ENCODE measurements at regions not wholly inside any gene's neighbourhood (a gene's known extent, or its start where the extent isn't known, plus 50 kb on each side); places are given as distances from the start of the nearest gene placed in this dataset.

DNA sequence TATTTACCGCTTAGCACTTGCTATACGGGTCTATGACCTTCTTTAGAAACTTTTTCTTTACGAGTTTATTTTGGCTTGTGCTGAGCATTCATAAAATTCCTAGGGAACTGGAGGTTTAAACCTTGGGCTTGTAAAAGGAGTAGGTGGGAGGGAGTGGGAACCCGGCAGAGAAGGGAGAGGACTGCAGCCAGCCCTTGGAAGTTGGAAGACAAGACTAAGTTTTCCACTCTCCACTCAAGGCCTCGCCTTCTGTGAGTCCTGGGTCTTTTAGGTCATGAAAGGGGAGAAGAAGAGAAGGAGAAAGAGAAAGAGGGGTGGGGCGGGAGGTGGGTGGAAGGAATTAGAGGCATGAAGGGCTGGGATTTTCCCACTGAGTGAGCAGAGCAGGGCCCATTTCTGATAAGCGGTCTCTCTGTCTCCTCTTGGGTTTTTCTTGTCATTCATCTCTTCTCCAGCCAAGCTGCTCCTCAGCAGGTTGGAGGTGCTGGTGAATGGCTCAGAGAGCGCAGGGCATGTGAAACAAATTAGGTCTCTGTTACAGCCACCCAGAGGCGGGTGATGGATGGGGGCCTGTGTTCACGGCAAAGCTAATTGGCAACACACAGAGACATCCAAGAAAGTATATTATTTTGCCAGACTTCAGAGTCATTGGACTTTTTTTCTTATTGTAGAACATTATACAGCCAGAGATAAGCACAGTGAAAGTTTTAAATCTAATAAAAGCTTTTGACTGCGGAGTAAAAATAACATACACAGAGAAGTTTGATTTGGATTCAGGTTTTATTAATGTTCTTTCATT, 247.3 kb downstream of the FOXD2 start:
- Histone ChIP-seq H3K4me3 (no peak overlapping the region), H3K79me2 (replicated peaks; ENCODE audit: insufficient read depth) (no peaks in the 10 kb centered on the region), H3K27ac (ENCODE audit: low read depth) (no peak overlapping the region), H3F3A (replicated peaks; ENCODE audit: low read depth) (no peaks in the 10 kb centered on the region), H3K36me3 (ENCODE audit: insufficient read depth) (no peaks in the 10 kb centered on the region), H4K20me1 (replicated peaks; ENCODE audit: insufficient read depth) (no peaks in the 10 kb centered on the region), H2AFZ (no peak overlapping the region), H3K4me2 (no peak overlapping the region), H3K9me2 (ENCODE audit: insufficient read depth) (no peaks in the 10 kb centered on the region), H3K4me1 (ENCODE audit: insufficient read depth) (peaks cover 39% of the 10 kb centered on the region), H3K27me3 (ENCODE audit: insufficient read depth) (no peaks in the 10 kb centered on the region)
- TF ChIP-seq CREB1 (CRISPR knock-in tag; IDR thresholded peaks at IDR 0.05; ENCODE audit: low read depth) (no peak), STAT1 (IDR thresholded peaks at IDR 0.05; ENCODE audit: unreplicated experiment) (no peak), ZNF331 (CRISPR knock-in tag; IDR thresholded peaks at IDR 0.05; ENCODE audit: low read depth) (no peak), JUNB (IDR thresholded peaks at IDR 0.05; ENCODE audit: unreplicated experiment) (no peak), EZH2 (IDR thresholded peaks at IDR 0.05; ENCODE audit: low read depth, unreplicated experiment) (no peak), ZNF114 (CRISPR knock-in tag; IDR thresholded peaks at IDR 0.05) (no peak)
- TF ChIP-seq, protein P1, sequence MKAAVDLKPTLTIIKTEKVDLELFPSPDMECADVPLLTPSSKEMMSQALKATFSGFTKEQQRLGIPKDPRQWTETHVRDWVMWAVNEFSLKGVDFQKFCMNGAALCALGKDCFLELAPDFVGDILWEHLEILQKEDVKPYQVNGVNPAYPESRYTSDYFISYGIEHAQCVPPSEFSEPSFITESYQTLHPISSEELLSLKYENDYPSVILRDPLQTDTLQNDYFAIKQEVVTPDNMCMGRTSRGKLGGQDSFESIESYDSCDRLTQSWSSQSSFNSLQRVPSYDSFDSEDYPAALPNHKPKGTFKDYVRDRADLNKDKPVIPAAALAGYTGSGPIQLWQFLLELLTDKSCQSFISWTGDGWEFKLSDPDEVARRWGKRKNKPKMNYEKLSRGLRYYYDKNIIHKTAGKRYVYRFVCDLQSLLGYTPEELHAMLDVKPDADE (IDR thresholded peaks at IDR 0.05): no peak
- Mint-ChIP-seq H3K27me3 (ENCODE audit: insufficient read depth, low read depth, poor library complexity) (peaks cover 11% of the 10 kb centered on the region), H3K27ac (no peak overlapping the region), H3K4me1 (peaks cover 40% of the 10 kb centered on the region), H3K9me3 (no peaks in the 10 kb centered on the region), H3K4me3 (no peak overlapping the region), H3K36me3 (ENCODE audit: low read depth) (no peaks in the 10 kb centered on the region)
- ATAC-seq (no peak), DNase-seq (ENCODE audit: low spot score) (no peak)

DNA sequence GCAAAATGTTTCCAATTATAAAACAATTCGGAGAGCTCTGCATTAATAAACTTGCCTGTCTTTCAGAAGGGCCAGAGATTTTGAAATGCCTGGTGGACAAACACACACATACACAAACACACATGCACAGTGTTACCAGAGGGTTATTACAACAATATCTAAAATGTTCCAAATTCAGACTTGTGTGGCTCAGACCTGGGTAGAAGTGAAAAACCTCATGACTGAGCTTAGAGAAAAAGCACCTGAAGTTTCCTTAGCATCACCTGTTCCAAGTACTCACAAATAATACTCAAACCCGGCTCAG, 247.9 kb downstream of the FOXD2 start:
- ATAC-seq (no peak), DNase-seq (ENCODE audit: low spot score) (no peak)
- Mint-ChIP-seq H3K27me3 (ENCODE audit: insufficient read depth, low read depth, poor library complexity) (peaks cover 11% of the 10 kb centered on the region), H3K36me3 (ENCODE audit: low read depth) (no peaks in the 10 kb centered on the region), H3K4me3 (no peak overlapping the region), H3K27ac (no peak overlapping the region), H3K9me3 (no peaks in the 10 kb centered on the region), H3K4me1 (peaks cover 43% of the 10 kb centered on the region)
- H3K27me3 ChIP-seq (ENCODE audit: insufficient read depth): no peaks in the 10 kb centered on the region
- no peak overlapping the region for H2AFZ ChIP-seq
- no peak overlapping the region for H3K27ac ChIP-seq (ENCODE audit: low read depth)
- H3K4me3 ChIP-seq: no peak overlapping the region
- H3K79me2 ChIP-seq (replicated peaks; ENCODE audit: insufficient read depth): no peaks in the 10 kb centered on the region
- H3K4me2 ChIP-seq: no peak overlapping the region
- no peaks in the 10 kb centered on the region for H3F3A ChIP-seq (replicated peaks; ENCODE audit: low read depth)
- peaks cover 39% of the 10 kb centered on the region for H3K4me1 ChIP-seq (ENCODE audit: insufficient read depth)
- H4K20me1 ChIP-seq (replicated peaks; ENCODE audit: insufficient read depth): no peaks in the 10 kb centered on the region
- H3K9me2 ChIP-seq (ENCODE audit: insufficient read depth): no peaks in the 10 kb centered on the region
- H3K36me3 ChIP-seq (ENCODE audit: insufficient read depth): no peaks in the 10 kb centered on the region
- no peak for TF ChIP-seq EZH2phosphoT487 (IDR thresholded peaks at IDR 0.05; ENCODE audit: unreplicated experiment)
- TF ChIP-seq STAT1 (IDR thresholded peaks at IDR 0.05; ENCODE audit: unreplicated experiment): no peak
- TF ChIP-seq, protein P2, sequence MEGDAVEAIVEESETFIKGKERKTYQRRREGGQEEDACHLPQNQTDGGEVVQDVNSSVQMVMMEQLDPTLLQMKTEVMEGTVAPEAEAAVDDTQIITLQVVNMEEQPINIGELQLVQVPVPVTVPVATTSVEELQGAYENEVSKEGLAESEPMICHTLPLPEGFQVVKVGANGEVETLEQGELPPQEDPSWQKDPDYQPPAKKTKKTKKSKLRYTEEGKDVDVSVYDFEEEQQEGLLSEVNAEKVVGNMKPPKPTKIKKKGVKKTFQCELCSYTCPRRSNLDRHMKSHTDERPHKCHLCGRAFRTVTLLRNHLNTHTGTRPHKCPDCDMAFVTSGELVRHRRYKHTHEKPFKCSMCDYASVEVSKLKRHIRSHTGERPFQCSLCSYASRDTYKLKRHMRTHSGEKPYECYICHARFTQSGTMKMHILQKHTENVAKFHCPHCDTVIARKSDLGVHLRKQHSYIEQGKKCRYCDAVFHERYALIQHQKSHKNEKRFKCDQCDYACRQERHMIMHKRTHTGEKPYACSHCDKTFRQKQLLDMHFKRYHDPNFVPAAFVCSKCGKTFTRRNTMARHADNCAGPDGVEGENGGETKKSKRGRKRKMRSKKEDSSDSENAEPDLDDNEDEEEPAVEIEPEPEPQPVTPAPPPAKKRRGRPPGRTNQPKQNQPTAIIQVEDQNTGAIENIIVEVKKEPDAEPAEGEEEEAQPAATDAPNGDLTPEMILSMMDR (conservative IDR thresholded peaks at IDR 0.05; ENCODE audit: low read depth in 2 of 2): no peak
- no peak for TF ChIP-seq NANOG (IDR thresholded peaks at IDR 0.05; ENCODE audit: borderline replicate concordance)
- TF ChIP-seq JUNB (IDR thresholded peaks at IDR 0.05; ENCODE audit: unreplicated experiment): no peak
- TF ChIP-seq, protein P3, sequence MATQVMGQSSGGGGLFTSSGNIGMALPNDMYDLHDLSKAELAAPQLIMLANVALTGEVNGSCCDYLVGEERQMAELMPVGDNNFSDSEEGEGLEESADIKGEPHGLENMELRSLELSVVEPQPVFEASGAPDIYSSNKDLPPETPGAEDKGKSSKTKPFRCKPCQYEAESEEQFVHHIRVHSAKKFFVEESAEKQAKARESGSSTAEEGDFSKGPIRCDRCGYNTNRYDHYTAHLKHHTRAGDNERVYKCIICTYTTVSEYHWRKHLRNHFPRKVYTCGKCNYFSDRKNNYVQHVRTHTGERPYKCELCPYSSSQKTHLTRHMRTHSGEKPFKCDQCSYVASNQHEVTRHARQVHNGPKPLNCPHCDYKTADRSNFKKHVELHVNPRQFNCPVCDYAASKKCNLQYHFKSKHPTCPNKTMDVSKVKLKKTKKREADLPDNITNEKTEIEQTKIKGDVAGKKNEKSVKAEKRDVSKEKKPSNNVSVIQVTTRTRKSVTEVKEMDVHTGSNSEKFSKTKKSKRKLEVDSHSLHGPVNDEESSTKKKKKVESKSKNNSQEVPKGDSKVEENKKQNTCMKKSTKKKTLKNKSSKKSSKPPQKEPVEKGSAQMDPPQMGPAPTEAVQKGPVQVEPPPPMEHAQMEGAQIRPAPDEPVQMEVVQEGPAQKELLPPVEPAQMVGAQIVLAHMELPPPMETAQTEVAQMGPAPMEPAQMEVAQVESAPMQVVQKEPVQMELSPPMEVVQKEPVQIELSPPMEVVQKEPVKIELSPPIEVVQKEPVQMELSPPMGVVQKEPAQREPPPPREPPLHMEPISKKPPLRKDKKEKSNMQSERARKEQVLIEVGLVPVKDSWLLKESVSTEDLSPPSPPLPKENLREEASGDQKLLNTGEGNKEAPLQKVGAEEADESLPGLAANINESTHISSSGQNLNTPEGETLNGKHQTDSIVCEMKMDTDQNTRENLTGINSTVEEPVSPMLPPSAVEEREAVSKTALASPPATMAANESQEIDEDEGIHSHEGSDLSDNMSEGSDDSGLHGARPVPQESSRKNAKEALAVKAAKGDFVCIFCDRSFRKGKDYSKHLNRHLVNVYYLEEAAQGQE (IDR thresholded peaks at IDR 0.05; ENCODE audit: unreplicated experiment): no peak
- TF ChIP-seq ZNF114 (CRISPR knock-in tag; IDR thresholded peaks at IDR 0.05): no peak
